ENCODE measurements at regions not wholly inside any gene's neighbourhood (a gene's known extent, or its start where the extent isn't known, plus 50 kb on each side); places are given as distances from the start of the nearest gene placed in this dataset.
A peak's percentile ranks its signal among the peaks of the same experiment; 100 is the strongest.

GRCh38 chr2:20537423-20538307 lies 90.8 kb downstream of the RHOB start (continued):
- no peak; the same call in 1 of the 2 replicates for TF ChIP-seq STAT5B (CRISPR knock-in tag; IDR thresholded peaks at IDR 0.05)
- no peak for TF ChIP-seq ZNF24 (IDR thresholded peaks at IDR 0.05)
- peak; percentile 81 for TF ChIP-seq RARA (CRISPR knock-in tag; IDR thresholded peaks at IDR 0.05)
- TF ChIP-seq ZNF33A (CRISPR knock-in tag; IDR thresholded peaks at IDR 0.05; ENCODE audit: borderline replicate concordance), result 0 out of 2 replicates have a peak, but pooled peaks have one; percentile 73
- TF ChIP-seq MXD1 (CRISPR knock-in tag; IDR thresholded peaks at IDR 0.05), result 0 out of 2 replicates have a peak, but pooled peaks have one; percentile 63
- 0 out of 2 replicates have a peak, but pooled peaks have one; percentile 32 for TF ChIP-seq ZHX1 (CRISPR knock-in tag; IDR thresholded peaks at IDR 0.05; ENCODE audit: low read depth)
- TF ChIP-seq ZNF564 (CRISPR knock-in tag; IDR thresholded peaks at IDR 0.05), result peak; percentile 53; the same call in 1 of the 2 replicates
- TF ChIP-seq ZNF281 (CRISPR knock-in tag; IDR thresholded peaks at IDR 0.05; ENCODE audit: borderline replicate concordance), result 0 out of 2 replicates have a peak, but pooled peaks have one; percentile 8
- peak; percentile 8; the same call in 1 of the 2 replicates for TF ChIP-seq HIVEP1 (CRISPR knock-in tag; IDR thresholded peaks at IDR 0.05)
- TF ChIP-seq FOSL2 (CRISPR knock-in tag; IDR thresholded peaks at IDR 0.05), result peak; percentile 66
- no peak for TF ChIP-seq ZNF841 (CRISPR knock-in tag; IDR thresholded peaks at IDR 0.05; ENCODE audit: borderline replicate concordance)
- no peak for TF ChIP-seq ZNF10 (CRISPR knock-in tag; IDR thresholded peaks at IDR 0.05; ENCODE audit: borderline replicate concordance, low read depth)
- peak; percentile 43; the same call in 1 of the 2 replicates for TF ChIP-seq FOXC1 (CRISPR knock-in tag; IDR thresholded peaks at IDR 0.05; ENCODE audit: borderline replicate concordance)
- TF ChIP-seq ZNF704 (CRISPR knock-in tag; IDR thresholded peaks at IDR 0.05; ENCODE audit: borderline replicate concordance), result peak; percentile 63; the same call in 1 of the 2 replicates
- TF ChIP-seq THAP9 (CRISPR knock-in tag; IDR thresholded peaks at IDR 0.05; ENCODE audit: borderline replicate concordance), result no peak
- TF ChIP-seq GFI1 (CRISPR knock-in tag; IDR thresholded peaks at IDR 0.05; ENCODE audit: borderline replicate concordance), result peak; percentile 40; the same call in 1 of the 2 replicates
- peak; percentile 19; the same call in 1 of the 2 replicates for TF ChIP-seq SP140L (CRISPR knock-in tag; IDR thresholded peaks at IDR 0.05; ENCODE audit: borderline replicate concordance)

All from HepG2 (cell line).